ENCODE measurements at regions not wholly inside any gene's neighbourhood (a gene's known extent, or its start where the extent isn't known, plus 50 kb on each side); places are given as distances from the start of the nearest gene placed in this dataset.

DNA sequence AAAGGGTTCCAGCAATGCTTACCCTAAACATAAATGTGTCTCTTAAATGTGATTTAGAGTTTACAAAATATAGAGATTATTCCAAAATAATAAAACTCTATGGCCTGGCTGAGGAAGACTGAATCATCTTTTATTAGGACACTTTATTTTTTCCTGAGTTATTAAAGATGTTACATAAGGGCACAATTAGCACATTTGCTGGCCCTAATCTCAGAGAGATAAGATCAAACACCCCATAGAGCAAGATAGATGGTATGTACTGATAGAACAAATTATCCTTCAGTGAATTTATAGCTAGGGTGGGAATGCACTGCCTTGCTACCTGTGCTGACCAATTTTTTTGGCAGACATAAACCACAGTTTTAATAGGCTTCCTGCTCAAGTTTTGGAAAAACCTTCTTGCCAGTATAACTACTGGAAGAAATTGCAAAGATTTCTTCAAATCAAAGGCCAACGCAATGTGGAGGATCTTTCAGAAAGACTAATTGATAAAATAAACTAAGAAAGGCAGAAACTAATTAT lies 367.1 kb upstream of the MPDZ start:
- H3K4me1 ChIP-seq (ENCODE audit: low read depth, poor library complexity, severe bottlenecking): no peaks in the 10 kb centered on the region
- no peak overlapping the region for H3K4me3 ChIP-seq (IDR thresholded peaks at IDR 0.05; ENCODE audit: insufficient read depth, low read depth, low read length)
- H2AFZ ChIP-seq (ENCODE audit: low read depth): no peak overlapping the region
- H3K27ac ChIP-seq: no peak overlapping the region
- H3K27me3 ChIP-seq (ENCODE audit: insufficient read depth, low read depth): no peaks in the 10 kb centered on the region
- H3K79me2 ChIP-seq (ENCODE audit: insufficient read depth, low read depth): no peaks in the 10 kb centered on the region
- H4K20me1 ChIP-seq (ENCODE audit: insufficient read depth): no peaks in the 10 kb centered on the region
- no peak overlapping the region for H3K4me2 ChIP-seq
- TF ChIP-seq, protein P1, sequence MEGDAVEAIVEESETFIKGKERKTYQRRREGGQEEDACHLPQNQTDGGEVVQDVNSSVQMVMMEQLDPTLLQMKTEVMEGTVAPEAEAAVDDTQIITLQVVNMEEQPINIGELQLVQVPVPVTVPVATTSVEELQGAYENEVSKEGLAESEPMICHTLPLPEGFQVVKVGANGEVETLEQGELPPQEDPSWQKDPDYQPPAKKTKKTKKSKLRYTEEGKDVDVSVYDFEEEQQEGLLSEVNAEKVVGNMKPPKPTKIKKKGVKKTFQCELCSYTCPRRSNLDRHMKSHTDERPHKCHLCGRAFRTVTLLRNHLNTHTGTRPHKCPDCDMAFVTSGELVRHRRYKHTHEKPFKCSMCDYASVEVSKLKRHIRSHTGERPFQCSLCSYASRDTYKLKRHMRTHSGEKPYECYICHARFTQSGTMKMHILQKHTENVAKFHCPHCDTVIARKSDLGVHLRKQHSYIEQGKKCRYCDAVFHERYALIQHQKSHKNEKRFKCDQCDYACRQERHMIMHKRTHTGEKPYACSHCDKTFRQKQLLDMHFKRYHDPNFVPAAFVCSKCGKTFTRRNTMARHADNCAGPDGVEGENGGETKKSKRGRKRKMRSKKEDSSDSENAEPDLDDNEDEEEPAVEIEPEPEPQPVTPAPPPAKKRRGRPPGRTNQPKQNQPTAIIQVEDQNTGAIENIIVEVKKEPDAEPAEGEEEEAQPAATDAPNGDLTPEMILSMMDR (conservative IDR thresholded peaks at IDR 0.05; ENCODE audit: low read depth, low read length): no peak
- no peaks in the 10 kb centered on the region for H3K36me3 ChIP-seq (ENCODE audit: insufficient read depth)
- no peak overlapping the region for H3K9ac ChIP-seq

DNA sequence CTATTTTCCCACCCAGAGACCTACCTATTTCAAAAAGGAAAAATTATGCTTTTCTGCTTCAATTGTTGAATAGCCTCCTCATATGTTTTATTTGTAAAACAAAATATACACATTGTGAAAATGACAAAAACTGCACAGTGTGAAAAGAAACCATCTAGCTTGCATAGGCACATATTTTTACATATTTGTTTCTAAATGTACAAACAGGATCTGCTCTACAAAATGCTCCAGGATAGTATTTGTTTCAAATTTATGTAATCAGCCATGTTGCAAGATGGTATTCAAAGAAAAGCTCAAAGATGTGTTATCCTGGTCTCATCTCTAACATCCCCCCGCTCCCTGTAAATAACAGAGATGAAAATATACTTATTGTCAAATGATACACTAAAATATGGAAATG lies 366.1 kb upstream of the MPDZ start:
- no peaks in the 10 kb centered on the region for H3K79me2 ChIP-seq (ENCODE audit: insufficient read depth, low read depth)
- H3K27me3 ChIP-seq (ENCODE audit: insufficient read depth, low read depth): no peaks in the 10 kb centered on the region
- TF ChIP-seq, protein P1 (conservative IDR thresholded peaks at IDR 0.05; ENCODE audit: low read depth, low read length): no peak
- no peak overlapping the region for H3K27ac ChIP-seq
- no peak overlapping the region for H3K4me2 ChIP-seq
- no peaks in the 10 kb centered on the region for H3K36me3 ChIP-seq (ENCODE audit: insufficient read depth)
- no peak overlapping the region for H3K4me3 ChIP-seq (IDR thresholded peaks at IDR 0.05; ENCODE audit: insufficient read depth, low read depth, low read length)
- no peaks in the 10 kb centered on the region for H3K4me1 ChIP-seq (ENCODE audit: low read depth, poor library complexity, severe bottlenecking)
- H4K20me1 ChIP-seq (ENCODE audit: insufficient read depth): no peaks in the 10 kb centered on the region
- H2AFZ ChIP-seq (ENCODE audit: low read depth): no peak overlapping the region
- no peak overlapping the region for H3K9ac ChIP-seq

DNA sequence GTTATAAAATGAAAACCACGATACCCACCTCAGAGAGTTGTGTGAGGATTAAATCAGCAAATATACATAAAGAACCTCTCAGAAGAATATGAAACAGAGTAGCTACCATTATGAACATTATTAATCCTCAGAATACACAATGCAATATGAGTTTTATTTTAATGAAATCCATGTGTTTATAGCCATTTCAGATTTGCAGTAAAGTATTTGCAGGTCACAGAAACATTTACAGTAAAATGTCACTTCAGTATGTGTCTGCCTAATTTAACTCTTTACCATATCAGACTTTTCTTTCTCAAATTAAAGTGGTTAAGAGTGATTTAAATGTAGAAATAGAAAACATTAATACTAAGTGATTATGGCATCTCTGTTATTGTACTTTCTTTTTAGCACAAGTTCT lies 365.2 kb upstream of the MPDZ start:
- Histone ChIP-seq H3K4me1 (ENCODE audit: low read depth, poor library complexity, severe bottlenecking) (no peaks in the 10 kb centered on the region), H3K27me3 (ENCODE audit: insufficient read depth, low read depth) (no peaks in the 10 kb centered on the region), H3K4me3 (IDR thresholded peaks at IDR 0.05; ENCODE audit: insufficient read depth, low read depth, low read length) (no peak overlapping the region), H4K20me1 (ENCODE audit: insufficient read depth) (no peaks in the 10 kb centered on the region), H3K79me2 (ENCODE audit: insufficient read depth, low read depth) (no peaks in the 10 kb centered on the region), H3K9ac (no peak overlapping the region), H3K27ac (no peak overlapping the region), H2AFZ (ENCODE audit: low read depth) (no peak overlapping the region), H3K36me3 (ENCODE audit: insufficient read depth) (no peaks in the 10 kb centered on the region), H3K4me2 (no peak overlapping the region)
- TF ChIP-seq, protein P1 (conservative IDR thresholded peaks at IDR 0.05; ENCODE audit: low read depth, low read length): no peak

DNA sequence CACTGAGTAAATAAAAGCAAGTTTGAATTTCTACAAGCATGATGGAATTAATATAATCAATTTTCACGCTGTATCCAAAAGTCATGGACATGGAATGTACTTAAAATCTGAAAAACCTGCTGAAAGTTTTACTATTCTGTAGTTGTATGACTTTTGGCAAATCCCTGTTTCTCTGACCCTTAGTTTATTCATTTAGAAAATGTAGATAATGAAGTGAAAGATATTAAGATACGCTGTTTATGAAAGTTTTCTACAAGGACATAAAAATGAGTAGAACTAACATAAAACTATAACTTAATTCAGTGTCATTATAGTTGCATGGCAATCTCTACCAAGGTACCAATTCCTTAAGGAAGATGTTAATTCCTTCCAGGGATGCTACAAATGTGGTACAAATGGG lies 363.2 kb upstream of the MPDZ start:
- H3K79me2 ChIP-seq (ENCODE audit: insufficient read depth, low read depth): no peaks in the 10 kb centered on the region
- no peak overlapping the region for H3K4me3 ChIP-seq (IDR thresholded peaks at IDR 0.05; ENCODE audit: insufficient read depth, low read depth, low read length)
- no peaks in the 10 kb centered on the region for H3K27me3 ChIP-seq (ENCODE audit: insufficient read depth, low read depth)
- TF ChIP-seq, protein P1 (conservative IDR thresholded peaks at IDR 0.05; ENCODE audit: low read depth, low read length): no peak
- H3K4me2 ChIP-seq: no peak overlapping the region
- H4K20me1 ChIP-seq (ENCODE audit: insufficient read depth): no peaks in the 10 kb centered on the region
- no peak overlapping the region for H2AFZ ChIP-seq (ENCODE audit: low read depth)
- no peak overlapping the region for H3K9ac ChIP-seq
- no peak overlapping the region for H3K27ac ChIP-seq
- no peaks in the 10 kb centered on the region for H3K4me1 ChIP-seq (ENCODE audit: low read depth, poor library complexity, severe bottlenecking)
- no peaks in the 10 kb centered on the region for H3K36me3 ChIP-seq (ENCODE audit: insufficient read depth)

All from KMS-11 (cell line).